H54 (cell line): ENCODE measurements at regions not wholly inside any gene's neighbourhood (a gene's known extent, or its start where the extent isn't known, plus 50 kb on each side); places are given as distances from the start of the nearest gene placed in this dataset.

Experiments
- DNase-seq: peaks from one replicate; pipeline ENCODE4 v3.0.0; 2011; ENCODE audit warnings: low spot score, mixed read lengths; ENCODE audit not compliant: insufficient read length
- FAIRE-seq: peaks from 3 replicates; lab custom pipeline; 2011; peaks lifted over from hg19 to GRCh38; lab: Jason Lieb, UNC
- POLR2A ChIP-seq: IDR thresholded peaks from 2 replicates; pipeline ENCODE4 v1.6.1; 2011; ENCODE audit warnings: low read depth, mild to moderate bottlenecking, low read length

GRCh38 chr2:221200184-221200839 is 371.8 kb downstream of the EPHA4 start:
- TF ChIP-seq POLR2A, result no peak
- no peak for DNase-seq
- FAIRE-seq, result no peak

DNA sequence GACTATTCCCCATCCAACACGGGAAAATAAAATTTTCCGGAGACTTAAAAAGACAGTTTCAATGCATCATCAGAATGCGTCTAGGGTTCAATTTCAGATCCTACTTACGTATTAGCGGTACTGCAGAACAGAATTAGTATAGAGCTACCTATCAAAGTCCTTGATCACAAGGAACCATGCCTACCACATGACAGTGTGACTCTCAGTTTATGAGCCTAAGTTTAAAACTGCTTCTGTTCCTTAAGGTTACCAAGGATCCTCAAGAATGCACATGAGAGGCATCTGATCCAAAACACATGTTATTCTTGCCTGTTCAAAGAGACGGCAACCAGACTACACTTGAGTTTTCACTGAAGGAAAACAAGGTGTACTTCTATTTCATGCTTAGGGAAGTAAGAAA is 369.7 kb downstream of the EPHA4 start:
- no peak for FAIRE-seq
- DNase-seq, result no peak
- no peak for TF ChIP-seq POLR2A

- TF ChIP-seq POLR2A, result no peak
- no peak for FAIRE-seq
- DNase-seq, result no peak
These were observed 369.0 kb downstream of the EPHA4 start for GRCh38 chr2:221203125-221203524.

DNA sequence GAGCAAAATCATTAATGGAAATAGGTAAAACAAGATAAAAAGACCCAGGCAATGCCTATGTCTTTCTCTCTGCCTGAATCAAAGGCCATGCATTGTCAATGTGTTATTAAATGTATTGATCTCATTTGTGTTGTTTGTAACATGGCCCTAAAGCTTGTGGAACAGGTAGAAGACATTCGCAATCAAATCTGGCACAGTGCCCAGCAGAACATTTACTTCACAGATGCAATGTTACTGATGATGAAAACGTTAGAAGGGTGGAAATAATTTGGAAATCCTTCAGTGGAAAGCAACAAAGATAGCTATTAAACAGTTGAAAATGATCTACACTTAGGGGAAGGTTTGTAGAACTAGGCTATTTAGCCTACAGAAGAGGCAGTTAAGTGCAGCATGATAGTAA is 368.2 kb downstream of the EPHA4 start:
- no peak for TF ChIP-seq POLR2A
- DNase-seq, result no peak
- FAIRE-seq, result no peak

- no peak for TF ChIP-seq POLR2A
- FAIRE-seq (no peak), DNase-seq (no peak)
These were observed 367.4 kb downstream of the EPHA4 start for GRCh38 chr2:221204699-221205098.

GRCh38 chr2:221205103-221205673 is 366.9 kb downstream of the EPHA4 start:
- FAIRE-seq (no peak), DNase-seq (no peak)
- TF ChIP-seq POLR2A, result no peak

DNA sequence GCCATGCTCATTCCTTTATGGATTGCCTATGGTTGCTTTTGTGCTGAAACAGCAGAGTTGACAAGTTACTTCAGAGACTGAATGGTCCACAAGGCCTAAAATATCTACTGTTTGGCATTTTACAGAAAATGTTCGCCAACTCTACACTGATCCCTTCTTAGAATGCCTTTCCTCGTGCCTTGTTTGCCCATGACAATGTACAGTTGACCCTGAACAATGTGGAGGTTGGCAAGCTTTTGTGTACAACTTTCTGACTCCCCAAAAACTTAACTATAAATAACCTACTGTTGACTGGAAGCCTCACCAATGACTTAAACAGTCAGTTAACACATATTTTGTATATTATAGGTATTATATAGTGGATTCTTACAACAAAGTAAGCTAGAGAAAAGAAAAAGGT is 361.4 kb downstream of the EPHA4 start:
- TF ChIP-seq POLR2A, result no peak
- no peak for FAIRE-seq

GRCh38 chr2:221211653-221212052 is 360.5 kb downstream of the EPHA4 start:
- no peak for TF ChIP-seq POLR2A
- DNase-seq (no peak), FAIRE-seq (no peak)

More for the DNA sequence above, 361.4 kb downstream of the EPHA4 start:
- no peak for DNase-seq

DNA sequence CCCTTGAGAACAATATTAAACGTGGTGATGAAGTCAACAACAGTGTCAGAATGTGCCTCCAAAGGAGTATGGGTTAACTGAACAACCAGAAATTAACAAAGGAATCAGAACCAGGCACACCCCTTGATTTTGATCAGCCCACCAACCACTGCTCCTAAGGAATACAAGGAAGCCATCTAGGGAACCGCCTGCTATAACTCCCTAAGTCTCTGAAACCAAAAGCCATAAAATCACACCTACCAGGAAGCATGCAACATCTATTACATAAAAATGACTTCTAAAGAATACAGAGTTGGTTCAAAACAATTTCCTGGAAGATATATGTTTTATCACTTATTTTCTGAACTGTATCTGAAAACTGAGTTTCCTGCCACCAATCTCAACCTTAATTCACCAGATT is 360.0 kb downstream of the EPHA4 start:
- DNase-seq (no peak), FAIRE-seq (no peak)
- no peak for TF ChIP-seq POLR2A

DNA sequence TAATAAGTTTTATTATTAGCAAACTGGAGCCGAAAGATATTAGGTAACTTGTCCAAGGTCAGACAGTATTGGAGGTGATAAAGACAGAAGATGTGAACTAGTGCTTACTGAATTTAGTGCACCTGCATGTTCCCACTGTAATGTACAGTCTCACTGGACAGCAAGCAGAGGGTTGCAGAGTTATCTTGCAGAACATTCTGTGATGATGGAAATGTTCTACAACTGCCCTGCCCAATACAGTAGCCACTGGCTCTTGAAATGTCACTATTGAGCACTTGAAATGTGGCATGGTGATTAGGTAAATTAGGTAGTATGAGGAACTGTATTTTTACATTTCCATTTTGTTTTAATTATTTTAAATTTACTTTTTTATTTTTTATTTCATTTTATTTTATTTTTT is 356.6 kb downstream of the EPHA4 start:
- no peak for TF ChIP-seq POLR2A
- DNase-seq (no peak), FAIRE-seq (no peak)

DNA sequence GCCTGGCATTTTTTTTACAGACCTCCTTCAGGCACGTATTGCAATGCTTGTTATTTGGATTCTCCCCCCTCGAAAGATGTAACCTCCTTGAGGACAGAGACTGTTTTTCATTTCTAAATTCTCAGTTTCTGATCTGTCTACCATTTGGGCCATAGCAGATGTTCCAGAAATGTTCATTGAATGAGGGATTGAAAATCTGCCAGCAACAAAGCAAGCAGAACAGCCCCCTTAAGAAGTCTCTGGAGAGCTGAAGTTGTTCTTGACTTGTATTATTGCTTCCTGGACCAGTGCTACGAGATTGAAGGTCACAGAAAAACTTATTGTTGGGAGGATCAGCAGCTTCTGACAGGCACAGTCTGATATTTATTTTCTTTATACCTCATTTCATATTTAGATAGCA is 355.5 kb downstream of the EPHA4 start:
- FAIRE-seq (no peak), DNase-seq (no peak)
- no peak for TF ChIP-seq POLR2A

GRCh38 chr2:221225752-221226151 is 346.4 kb downstream of the EPHA4 start:
- FAIRE-seq (no peak), DNase-seq (no peak)
- TF ChIP-seq POLR2A, result no peak

GRCh38 chr2:221228214-221228769 is 343.8 kb downstream of the EPHA4 start:
- DNase-seq (no peak), FAIRE-seq (no peak)
- TF ChIP-seq POLR2A, result no peak

- no peak for DNase-seq
- FAIRE-seq, result no peak
- no peak for TF ChIP-seq POLR2A
These were observed 343.0 kb downstream of the EPHA4 start for GRCh38 chr2:221229099-221229498.

DNA sequence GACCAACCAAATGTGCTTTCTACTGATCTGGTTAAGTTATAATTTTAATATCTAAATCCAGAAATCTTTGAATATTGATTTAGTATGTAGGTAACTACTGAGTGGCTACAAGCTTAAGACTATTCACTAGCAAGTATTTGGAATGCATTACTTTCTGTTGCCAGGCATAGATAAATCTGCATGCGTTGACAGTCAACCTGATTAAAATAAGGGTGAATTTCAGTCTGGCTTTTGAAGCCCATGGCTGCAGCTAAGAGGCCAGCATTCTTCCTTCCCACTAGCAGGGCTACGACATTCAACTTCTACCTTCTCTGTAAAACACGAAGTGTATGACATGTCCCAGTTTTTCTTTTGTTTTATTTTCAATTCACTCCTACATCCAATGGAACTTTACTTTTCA is 340.6 kb downstream of the EPHA4 start:
- FAIRE-seq (no peak), DNase-seq (no peak)
- TF ChIP-seq POLR2A, result no peak
